ENCODE measurements at regions not wholly inside any gene's neighbourhood (a gene's known extent, or its start where the extent isn't known, plus 50 kb on each side); places are given as distances from the start of the nearest gene placed in this dataset.

- TF ChIP-seq, protein P1, sequence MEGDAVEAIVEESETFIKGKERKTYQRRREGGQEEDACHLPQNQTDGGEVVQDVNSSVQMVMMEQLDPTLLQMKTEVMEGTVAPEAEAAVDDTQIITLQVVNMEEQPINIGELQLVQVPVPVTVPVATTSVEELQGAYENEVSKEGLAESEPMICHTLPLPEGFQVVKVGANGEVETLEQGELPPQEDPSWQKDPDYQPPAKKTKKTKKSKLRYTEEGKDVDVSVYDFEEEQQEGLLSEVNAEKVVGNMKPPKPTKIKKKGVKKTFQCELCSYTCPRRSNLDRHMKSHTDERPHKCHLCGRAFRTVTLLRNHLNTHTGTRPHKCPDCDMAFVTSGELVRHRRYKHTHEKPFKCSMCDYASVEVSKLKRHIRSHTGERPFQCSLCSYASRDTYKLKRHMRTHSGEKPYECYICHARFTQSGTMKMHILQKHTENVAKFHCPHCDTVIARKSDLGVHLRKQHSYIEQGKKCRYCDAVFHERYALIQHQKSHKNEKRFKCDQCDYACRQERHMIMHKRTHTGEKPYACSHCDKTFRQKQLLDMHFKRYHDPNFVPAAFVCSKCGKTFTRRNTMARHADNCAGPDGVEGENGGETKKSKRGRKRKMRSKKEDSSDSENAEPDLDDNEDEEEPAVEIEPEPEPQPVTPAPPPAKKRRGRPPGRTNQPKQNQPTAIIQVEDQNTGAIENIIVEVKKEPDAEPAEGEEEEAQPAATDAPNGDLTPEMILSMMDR (IDR thresholded peaks at IDR 0.05): no peak
- TF ChIP-seq POLR2AphosphoS5 (IDR thresholded peaks at IDR 0.05) (no peak), POLR2A (IDR thresholded peaks at IDR 0.05) (no peak), EP300 (IDR thresholded peaks at IDR 0.05) (no peak)
Measured at GRCh38 chr7:135801877-135802276, 53.3 kb upstream of the FAM180A start.

All from gastroesophageal sphincter (tissue), 3 donors.